ENCODE measurements at regions not wholly inside any gene's neighbourhood (a gene's known extent, or its start where the extent isn't known, plus 50 kb on each side); places are given as distances from the start of the nearest gene placed in this dataset.

DNA sequence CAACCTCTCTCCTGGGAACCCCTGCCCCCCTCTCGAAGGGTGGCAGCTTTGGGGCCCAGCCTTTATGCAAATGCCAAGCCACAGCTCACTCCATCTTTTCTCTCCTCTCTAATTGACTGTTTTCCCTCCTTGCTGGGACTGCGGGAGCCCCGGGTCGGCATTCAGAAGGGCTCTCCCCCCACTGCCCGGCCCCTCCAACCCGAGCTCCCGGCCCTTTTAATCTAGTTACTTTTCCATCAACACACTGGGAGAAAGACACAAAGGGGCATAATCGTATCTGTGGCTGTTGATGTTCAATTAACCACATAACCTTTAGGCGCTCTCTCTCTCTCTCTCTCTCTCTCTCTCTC, 95.4 kb downstream of the INHBB start:
- peaks cover 4 to 67% (median 56%) of the 10 kb centered on the region in 4 experiments for H3K27me3 ChIP-seq (replicated peaks in 1 of 4; ENCODE audit: control insufficient read depth in 3 of 4, extremely low read depth in 1 of 4, insufficient read depth in 3 of 4, low read length in 3 of 4)
- no peaks in the 10 kb centered on the region for H3K79me2 ChIP-seq (ENCODE audit: control insufficient read depth in 1 of 2, insufficient read depth in 2 of 2, low read length in 2 of 2)
- H3K18ac ChIP-seq (ENCODE audit: extremely low read depth, low read length) = no peak overlapping the region
- H2AK5ac ChIP-seq (ENCODE audit: low read depth, low read length) = no peak overlapping the region
- no peak for TF ChIP-seq PHF8 (conservative IDR thresholded peaks at IDR 0.05; ENCODE audit: low read depth, low read length)
- no peak for TF ChIP-seq TCF12 (IDR thresholded peaks at IDR 0.05; ENCODE audit: low read depth, low read length)
- TF ChIP-seq KDM5A (IDR thresholded peaks at IDR 0.05; ENCODE audit: low read length) = no peak
- no peak for TF ChIP-seq TAF1 (IDR thresholded peaks at IDR 0.05; ENCODE audit: low read depth, low read length)
- TF ChIP-seq BRCA1 (IDR thresholded peaks at IDR 0.05; ENCODE audit: low read depth, low read length) = no peak
- TF ChIP-seq ASH2L (IDR thresholded peaks at IDR 0.05; ENCODE audit: low read length) = no peak
- TF ChIP-seq SP4 (IDR thresholded peaks at IDR 0.05; ENCODE audit: low read length) = no peak
- no peak for TF ChIP-seq NRF1 (IDR thresholded peaks at IDR 0.05; ENCODE audit: low read depth, low read length)
- TF ChIP-seq POLR2AphosphoS5 (IDR thresholded peaks at IDR 0.05; ENCODE audit: low read depth, low read length) = no peak
- TF ChIP-seq SIN3A (conservative IDR thresholded peaks at IDR 0.05 in 1 of 2, IDR thresholded peaks at IDR 0.05 in 1 of 2; ENCODE audit: low read depth in 1 of 2, low read length in 2 of 2) = no peak
- TF ChIP-seq GABPA (IDR thresholded peaks at IDR 0.05; ENCODE audit: borderline replicate concordance, insufficient read depth, low read length) = no peak
- TF ChIP-seq YY1 (IDR thresholded peaks at IDR 0.05; ENCODE audit: low read depth, low read length) = no peak
- no peak overlapping the region for H3K27ac ChIP-seq (ENCODE audit: low read depth, low read length)
- H4K91ac ChIP-seq (replicated peaks; ENCODE audit: insufficient read length, low read length) = no peak overlapping the region
- CTCF ChIA-PET (ENCODE audit: partially characterized antibody) = interaction anchor here (1.0 to 8.1 kb wide), 8 partner anchors 11 to 234 kb away, joined by 3 to 118 read pairs (median 4); partner anchors contain the start of gene INHBB
- no peak overlapping the region for H3K4ac ChIP-seq (replicated peaks; ENCODE audit: insufficient read length, low read depth, low read length)
- H2BK5ac ChIP-seq (ENCODE audit: low read depth, low read length) = no peak overlapping the region
- H3K23ac ChIP-seq (ENCODE audit: insufficient read length) = no peak overlapping the region
- H3K9me3 ChIP-seq (ENCODE audit: insufficient read depth in 2 of 2, low read depth in 1 of 2, low read length in 1 of 2) = no peaks in the 10 kb centered on the region
- H2AFZ ChIP-seq (ENCODE audit: low read length) = no peak overlapping the region
- FAIRE-seq (no peak), DNase-seq (ENCODE audit: low read depth in 1 of 2, low spot score in 2 of 2) (no peak)
- H2BK12ac ChIP-seq (ENCODE audit: low read depth, low read length) = no peak overlapping the region
- H2BK120ac ChIP-seq (replicated peaks; ENCODE audit: low read depth, low read length) = no peak overlapping the region
- no peaks in the 10 kb centered on the region for H3K36me3 ChIP-seq (ENCODE audit: control insufficient read depth in 2 of 4, insufficient read depth in 4 of 4, low read length in 3 of 4)
- H3K23me2 ChIP-seq (ENCODE audit: low read depth, low read length) = peaks cover 10% of the 10 kb centered on the region
- no peak overlapping the region for H3K56ac ChIP-seq (replicated peaks; ENCODE audit: insufficient read length, low read depth, low read length)
- peaks cover 0 to 1% of the 10 kb centered on the region in 2 experiments for H4K20me1 ChIP-seq (replicated peaks in 1 of 2; ENCODE audit: control insufficient read depth in 1 of 2, insufficient read depth in 2 of 2, low read length in 2 of 2)
- no peak overlapping the region for H2BK20ac ChIP-seq (ENCODE audit: low read length)
- H3K4me1 ChIP-seq (replicated peaks in 1 of 4; ENCODE audit: control insufficient read depth in 3 of 4, insufficient read depth in 4 of 4, low read length in 3 of 4) = peaks cover 0 to 12% (median 7%) of the 10 kb centered on the region in 4 experiments; a peak in 5 of 7 replicates
- H3K79me1 ChIP-seq (ENCODE audit: low read depth, low read length) = no peaks in the 10 kb centered on the region
- no peak overlapping the region for H3K9ac ChIP-seq (replicated peaks in 1 of 4; ENCODE audit: extremely low read depth in 1 of 4, low read depth in 3 of 4, low read length in 3 of 4)
- H3K14ac ChIP-seq (ENCODE audit: insufficient read length) = no peak overlapping the region
- peak overlapping the region; percentile 92 to 100; a peak in 1 of 4 replicates for H3K4me2 ChIP-seq (ENCODE audit: insufficient read depth in 1 of 2, low read depth in 2 of 2, low read length in 2 of 2)
- no peak overlapping the region for H4K5ac ChIP-seq (ENCODE audit: insufficient read length, low read depth, low read length)
- H3K4me3 ChIP-seq (ENCODE audit: extremely low read depth in 1 of 4, insufficient read depth in 2 of 4, low read depth in 3 of 4, low read length in 4 of 4) = peak overlapping the region in 1 of 4 experiments; percentile 70; a peak in 2 of 8 replicates
- 55% methylated on average over 7 of the region's 9 CpGs; no CpG with 5 or more reads in 1 of the 2 experiments for WGBS, 2 experiments (ENCODE audit: extremely low coverage in 1 of 2, insufficient coverage in 1 of 2, insufficient read length in 1 of 2, insufficient replicate concordance in 2 of 2, low coverage in 1 of 2, low lambda C conversion rate in 2 of 2, missing lambda C conversion rate in 1 of 2)
- H2BK15ac ChIP-seq (ENCODE audit: low read length) = peak overlapping the region; percentile 81; the same call in 1 of the 2 replicates
- POLR2A ChIA-PET (ENCODE audit: partially characterized antibody) = interaction anchor here (0.7 to 2.0 kb wide), 3 partner anchors 9 to 633 kb away, joined by 3 to 4 read pairs (median 3); no protein-coding TSS in a partner anchor
- no peak overlapping the region for H4K8ac ChIP-seq (ENCODE audit: extremely low read depth, insufficient read depth, low read length)
